Smooth muscle cell (in vitro differentiated cells): ENCODE measurements at regions not wholly inside any gene's neighbourhood (a gene's known extent, or its start where the extent isn't known, plus 50 kb on each side); places are given as distances from the start of the nearest gene placed in this dataset.

ENCODE experiments used
- DNase-seq: peaks from one replicate; lab custom pipeline; 2025; ENCODE audit not compliant: unreplicated experiment; lab: John Stamatoyannopoulos, UW
- H2AFZ ChIP-seq: fragments of 200-600 bp; sonication (generic); 2 replicates; pipeline ENCODE4 v1.6.0; 2016; ENCODE audit warnings: antibody characterized with exemption, low read depth, mild to moderate bottlenecking
- H3F3A ChIP-seq: fragments of 200-600 bp; sonication (generic); 2 replicates; pipeline ENCODE4 v1.6.0; 2017; ENCODE audit warnings: antibody characterized with exemption, low read depth
- H3K27ac ChIP-seq: fragments of 200-600 bp; sonication (generic); 2 replicates; pipeline ENCODE4 v1.5.1; 2016; ENCODE audit warnings: low read depth, mild to moderate bottlenecking
- H3K27me3 ChIP-seq: fragments of 200-600 bp; sonication (generic); 2 replicates; pipeline ENCODE4 v1.6.1; 2016; ENCODE audit warnings: low read depth, mild to moderate bottlenecking
- H3K36me3 ChIP-seq: fragments of 200-600 bp; sonication (generic); 2 replicates; pipeline ENCODE4 v1.5.1; 2016; ENCODE audit warnings: low read depth
- H3K4me1 ChIP-seq: fragments of 200-600 bp; sonication (generic); 2 replicates; pipeline ENCODE4 v1.5.1; 2016; ENCODE audit warnings: low read depth
- H3K4me2 ChIP-seq: fragments of 200-600 bp; sonication (generic); 2 replicates; pipeline ENCODE4 v1.6.0; 2016; ENCODE audit warnings: mild to moderate bottlenecking
- H3K4me3 ChIP-seq: fragments of 200-600 bp; sonication (generic); 2 replicates; pipeline ENCODE4 v1.5.1; 2016; ENCODE audit warnings: mild to moderate bottlenecking
- H3K79me2 ChIP-seq: fragments of 200-600 bp; sonication (generic); 2 replicates; pipeline ENCODE4 v1.6.0; 2016; ENCODE audit warnings: low read depth, mild to moderate bottlenecking
- H3K9ac ChIP-seq: fragments of 200-600 bp; sonication (generic); 2 replicates; pipeline ENCODE4 v1.6.0; 2016; ENCODE audit warnings: low read depth
- H3K9me3 ChIP-seq: fragments of 200-600 bp; sonication (generic); replicated peaks from 2 replicates; pipeline ENCODE4 v1.5.1; 2016; ENCODE audit warnings: low read depth
- H4K20me1 ChIP-seq: fragments of 200-600 bp; sonication (generic); 2 replicates; pipeline ENCODE4 v1.6.0; 2016; ENCODE audit warnings: low read depth
- CTCF ChIP-seq: fragments of 200-600 bp; sonication (generic); IDR thresholded peaks from 2 replicates; pipeline ENCODE4 v1.5.1; 2017; ENCODE audit warnings: borderline replicate concordance, mild to moderate bottlenecking, antibody characterized with exemption; ENCODE audit not compliant: insufficient read depth, poor library complexity, severe bottlenecking
- WGBS: methylation state at CpG from one replicate; pipeline ENCODE4 v1.1.7; 2016; ENCODE audit warnings: low lambda C conversion rate; 5-methylcytosine and 5-hydroxymethylcytosine counted together

GRCh38 chr15:100726070-100726420 is 123.7 kb downstream of the ASB7 start:
- Histone ChIP-seq H4K20me1 (no peaks in the 10 kb centered on the region), H3K9me3 (no peaks in the 10 kb centered on the region), H3K27me3 (no peaks in the 10 kb centered on the region), H3F3A (peaks cover 3% of the 10 kb centered on the region), H3K27ac (peak overlapping the region; percentile 77), H2AFZ (no peak overlapping the region), H3K4me3 (no peak overlapping the region), H3K4me2 (peak overlapping the region; percentile 32), H3K79me2 (no peaks in the 10 kb centered on the region), H3K4me1 (no peaks in the 10 kb centered on the region), H3K36me3 (no peaks in the 10 kb centered on the region), H3K9ac (peak overlapping the region; percentile 46)
- DNase-seq, result no peak
- 74% methylated on average over 7 of the region's 7 CpGs for WGBS
- no peak for TF ChIP-seq CTCF

- no peak overlapping the region for H2AFZ ChIP-seq
- peaks cover 3% of the 10 kb centered on the region for H3F3A ChIP-seq
- peak overlapping the region; percentile 14 for H3K9ac ChIP-seq
- 67% methylated on average over 15 of the region's 15 CpGs for WGBS
- peak overlapping the region; percentile 77 for H3K27ac ChIP-seq
- no peak for DNase-seq
- no peaks in the 10 kb centered on the region for H3K36me3 ChIP-seq
- no peaks in the 10 kb centered on the region for H3K79me2 ChIP-seq
- no peaks in the 10 kb centered on the region for H4K20me1 ChIP-seq
- H3K4me2 ChIP-seq, result peak overlapping the region; percentile 38
- TF ChIP-seq CTCF, result no peak
- no peaks in the 10 kb centered on the region for H3K4me1 ChIP-seq
- no peaks in the 10 kb centered on the region for H3K9me3 ChIP-seq
- no peaks in the 10 kb centered on the region for H3K27me3 ChIP-seq
- H3K4me3 ChIP-seq, result no peak overlapping the region
These were observed 124.2 kb downstream of the ASB7 start for GRCh38 chr15:100726421-100727190.

GRCh38 chr15:100727291-100727851 is 125.0 kb downstream of the ASB7 start:
- H3K4me2 ChIP-seq, result no peak overlapping the region
- H3K79me2 ChIP-seq, result no peaks in the 10 kb centered on the region
- H3K4me1 ChIP-seq, result no peaks in the 10 kb centered on the region
- 71% methylated on average over 21 of the region's 21 CpGs for WGBS
- peak overlapping the region; percentile 14 for H3K9ac ChIP-seq
- H3K36me3 ChIP-seq, result no peaks in the 10 kb centered on the region
- TF ChIP-seq CTCF, result no peak
- no peak overlapping the region for H3K4me3 ChIP-seq
- H3K9me3 ChIP-seq, result no peaks in the 10 kb centered on the region
- peaks cover 3% of the 10 kb centered on the region for H3F3A ChIP-seq
- no peak for DNase-seq
- H3K27ac ChIP-seq, result peak overlapping the region; percentile 77
- no peaks in the 10 kb centered on the region for H3K27me3 ChIP-seq
- H2AFZ ChIP-seq, result no peak overlapping the region
- H4K20me1 ChIP-seq, result no peaks in the 10 kb centered on the region
